Adipocyte (in vitro differentiated cells): ENCODE measurements at regions not wholly inside any gene's neighbourhood (a gene's known extent, or its start where the extent isn't known, plus 50 kb on each side); places are given as distances from the start of the nearest gene placed in this dataset.
"Not testable (repeated sequence)": the region's sequence is repeated elsewhere in the genome, so short reads cannot be mapped to it uniquely, and the experiment has no call there.

ENCODE experiments used
- DNase-seq: peaks from one replicate; pipeline ENCODE4 v3.0.0-alpha.2; 2015; ENCODE audit warnings: low read depth
- H3K27me3 ChIP-seq: replicated peaks from 2 replicates; pipeline ENCODE4 v1.7.0; 2013; ENCODE audit warnings: mild to moderate bottlenecking, low read length, moderate library complexity; ENCODE audit not compliant: control insufficient read depth, insufficient read depth
- H3K36me3 ChIP-seq: 2 replicates; pipeline ENCODE4 v1.7.0; 2013; ENCODE audit warnings: low read length, mild to moderate bottlenecking, moderate library complexity; ENCODE audit not compliant: control insufficient read depth, insufficient read depth, severe bottlenecking
- H3K4me1 ChIP-seq: 2 replicates; pipeline ENCODE4 v1.7.0; 2013; ENCODE audit warnings: mild to moderate bottlenecking, low read length, moderate library complexity; ENCODE audit not compliant: control insufficient read depth, insufficient read depth
- H3K4me3 ChIP-seq: 2 replicates; pipeline ENCODE4 v1.7.0; 2013; ENCODE audit warnings: mild to moderate bottlenecking, low read length, moderate library complexity
- H3K9ac ChIP-seq: 2 replicates; pipeline ENCODE4 v1.7.0; 2013; ENCODE audit warnings: mild to moderate bottlenecking, low read length, moderate library complexity
- H3K9me3 ChIP-seq: 2 replicates; pipeline ENCODE4 v1.7.0; 2013; ENCODE audit warnings: mild to moderate bottlenecking, low read length, moderate library complexity; ENCODE audit not compliant: control insufficient read depth

DNA sequence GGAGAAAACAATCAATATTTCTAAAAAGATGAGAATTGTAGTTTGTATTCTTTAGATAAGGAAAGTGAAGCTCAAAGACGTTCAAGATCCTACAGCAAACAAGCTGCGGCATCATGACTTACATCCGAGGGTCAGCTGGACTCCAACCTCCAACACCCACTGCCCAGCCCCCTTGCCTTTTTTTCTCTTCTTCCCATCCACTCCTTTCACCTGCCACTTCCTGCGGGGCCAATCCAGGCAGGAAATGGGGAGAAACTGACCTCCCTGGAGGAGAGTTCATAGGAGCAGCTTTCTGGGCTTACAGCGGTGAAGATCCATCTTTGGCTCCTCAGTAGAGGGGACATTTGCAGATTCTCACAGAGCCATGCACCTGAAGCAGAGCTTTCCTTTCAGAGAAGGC lies 361.5 kb downstream of the PTPRU start:
- peaks cover 3% of the 10 kb centered on the region for H3K9me3 ChIP-seq
- DNase-seq: no peak
- peaks cover 25% of the 10 kb centered on the region for H3K27me3 ChIP-seq
- no peaks in the 10 kb centered on the region for H3K36me3 ChIP-seq
- no peaks in the 10 kb centered on the region for H3K4me1 ChIP-seq
- H3K4me3 ChIP-seq: no peak overlapping the region
- H3K9ac ChIP-seq: no peak overlapping the region

DNA sequence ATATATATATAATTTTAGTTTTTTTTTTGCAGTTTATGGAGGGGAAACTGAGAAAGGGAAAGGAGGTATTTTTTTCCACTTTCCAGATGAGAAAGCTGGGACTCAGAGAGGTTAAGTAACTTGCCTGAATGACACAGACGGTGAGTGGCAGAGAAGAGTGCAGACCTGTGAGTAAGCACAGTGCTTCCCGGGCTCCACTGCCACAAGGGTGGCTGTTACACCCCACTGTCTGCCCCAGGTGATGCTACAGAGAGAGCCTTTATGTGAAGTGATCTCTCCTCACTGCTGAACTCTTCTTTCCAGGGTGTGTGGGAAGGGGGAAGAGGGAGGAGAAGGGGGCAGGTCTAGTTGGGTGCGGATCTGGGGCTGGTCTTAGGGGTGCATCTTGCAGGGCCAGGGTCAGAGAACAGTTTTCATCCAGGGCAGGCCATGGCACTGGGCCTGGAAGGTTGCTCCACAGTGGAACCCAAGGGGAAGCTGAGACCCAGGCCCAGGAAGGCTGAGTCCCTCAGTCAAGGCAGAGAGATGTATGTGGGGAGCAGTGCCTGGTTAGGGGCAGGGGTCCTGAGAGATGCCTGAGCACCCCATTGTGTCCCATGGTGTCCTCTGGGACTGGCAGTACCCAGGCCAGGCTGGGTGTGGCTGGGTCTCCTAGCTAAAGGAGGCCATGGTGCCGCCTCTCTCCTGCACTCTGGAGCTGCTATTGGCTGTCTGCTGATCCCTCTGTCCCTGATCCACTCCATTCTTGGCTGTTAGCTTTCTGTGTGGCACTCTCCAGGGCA lies 357.5 kb downstream of the PTPRU start:
- H3K27me3 ChIP-seq: peaks cover 13% of the 10 kb centered on the region
- no peak for DNase-seq
- H3K9ac ChIP-seq: no peak overlapping the region
- H3K4me3 ChIP-seq: no peak overlapping the region
- H3K4me1 ChIP-seq: no peaks in the 10 kb centered on the region
- no peaks in the 10 kb centered on the region for H3K9me3 ChIP-seq
- no peaks in the 10 kb centered on the region for H3K36me3 ChIP-seq

DNA sequence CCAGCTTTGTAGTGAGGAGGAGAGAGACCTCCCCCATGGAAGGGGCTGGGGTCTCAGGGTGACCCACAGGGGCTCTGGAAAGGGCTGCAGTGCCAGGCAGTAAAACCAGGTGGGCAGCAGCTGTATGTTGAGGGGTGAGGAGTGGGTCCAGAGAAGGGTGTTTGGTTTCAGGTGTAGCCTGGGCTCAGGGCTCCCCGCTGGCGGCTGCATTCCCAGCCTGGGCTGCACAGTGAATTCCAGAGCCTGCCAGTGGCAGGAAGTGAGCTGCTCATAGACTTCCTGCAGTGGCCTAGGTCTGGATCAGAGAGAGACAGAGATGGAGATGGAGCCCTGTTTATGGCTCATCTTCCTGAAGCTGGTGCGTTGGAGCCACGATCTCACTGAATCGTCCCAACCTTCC lies 356.4 kb downstream of the PTPRU start:
- H3K9ac ChIP-seq: no peak overlapping the region
- H3K36me3 ChIP-seq: no peaks in the 10 kb centered on the region
- peaks cover 8% of the 10 kb centered on the region for H3K27me3 ChIP-seq
- H3K4me3 ChIP-seq: no peak overlapping the region
- DNase-seq: no peak
- no peaks in the 10 kb centered on the region for H3K4me1 ChIP-seq
- no peaks in the 10 kb centered on the region for H3K9me3 ChIP-seq

DNA sequence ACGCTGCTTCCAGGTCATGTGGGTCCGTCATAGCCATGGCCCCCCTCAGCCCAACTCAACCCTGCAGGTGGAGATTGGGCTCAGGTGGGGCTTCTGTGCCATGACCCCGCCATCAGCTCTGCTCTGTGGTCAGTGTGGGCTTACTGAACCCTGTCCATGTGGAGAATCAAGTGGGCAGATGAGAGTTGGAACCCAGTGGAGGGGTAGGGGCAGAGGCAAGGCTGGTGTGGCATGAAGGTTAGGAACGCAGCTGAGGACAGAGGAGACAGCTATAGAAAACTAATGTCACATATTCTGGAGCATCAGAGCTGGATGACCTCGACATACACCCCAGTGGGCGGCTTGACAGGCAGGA lies 355.9 kb downstream of the PTPRU start:
- Histone ChIP-seq H3K4me3 (no peak overlapping the region), H3K36me3 (no peaks in the 10 kb centered on the region), H3K4me1 (no peaks in the 10 kb centered on the region), H3K9me3 (no peaks in the 10 kb centered on the region), H3K27me3 (peaks cover 3% of the 10 kb centered on the region), H3K9ac (no peak overlapping the region)
- no peak for DNase-seq

DNA sequence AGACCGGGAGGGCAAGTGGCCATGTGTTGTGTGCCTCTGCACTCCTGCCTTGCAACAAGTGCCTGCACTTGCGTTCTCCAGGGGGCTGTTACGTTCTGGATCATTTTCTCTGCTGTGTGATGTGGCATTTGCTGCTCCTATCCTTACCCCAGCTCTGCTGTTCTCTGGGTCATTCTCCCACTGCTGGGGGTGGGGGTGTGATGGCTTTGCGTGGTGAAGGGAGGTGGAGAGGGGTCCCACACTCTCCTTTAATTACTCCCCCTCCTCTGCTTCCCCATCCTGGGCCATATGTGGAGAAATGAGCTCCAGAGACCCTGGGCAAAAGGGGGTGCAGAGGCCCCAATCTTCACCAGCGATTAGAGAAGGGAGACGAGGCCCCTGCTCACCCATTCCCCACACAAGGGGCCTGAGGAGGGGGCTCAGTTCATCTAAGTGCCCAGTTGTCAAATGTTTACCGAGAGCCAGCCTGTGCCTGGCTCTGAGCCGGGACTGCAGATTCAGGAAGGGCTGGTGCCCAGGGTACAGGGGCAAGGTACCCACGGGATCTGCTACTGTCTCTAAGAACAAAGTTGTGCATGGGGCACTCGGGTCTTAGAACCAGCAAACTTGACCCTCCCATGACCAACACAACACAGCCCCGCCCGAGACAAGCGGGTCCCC lies 355.4 kb downstream of the PTPRU start:
- no peaks in the 10 kb centered on the region for H3K4me1 ChIP-seq
- H3K4me3 ChIP-seq: no peak overlapping the region
- no peak overlapping the region for H3K9ac ChIP-seq
- no peaks in the 10 kb centered on the region for H3K36me3 ChIP-seq
- peaks cover 3% of the 10 kb centered on the region for H3K9me3 ChIP-seq
- H3K27me3 ChIP-seq: peaks cover 3% of the 10 kb centered on the region
- DNase-seq: no peak

DNA sequence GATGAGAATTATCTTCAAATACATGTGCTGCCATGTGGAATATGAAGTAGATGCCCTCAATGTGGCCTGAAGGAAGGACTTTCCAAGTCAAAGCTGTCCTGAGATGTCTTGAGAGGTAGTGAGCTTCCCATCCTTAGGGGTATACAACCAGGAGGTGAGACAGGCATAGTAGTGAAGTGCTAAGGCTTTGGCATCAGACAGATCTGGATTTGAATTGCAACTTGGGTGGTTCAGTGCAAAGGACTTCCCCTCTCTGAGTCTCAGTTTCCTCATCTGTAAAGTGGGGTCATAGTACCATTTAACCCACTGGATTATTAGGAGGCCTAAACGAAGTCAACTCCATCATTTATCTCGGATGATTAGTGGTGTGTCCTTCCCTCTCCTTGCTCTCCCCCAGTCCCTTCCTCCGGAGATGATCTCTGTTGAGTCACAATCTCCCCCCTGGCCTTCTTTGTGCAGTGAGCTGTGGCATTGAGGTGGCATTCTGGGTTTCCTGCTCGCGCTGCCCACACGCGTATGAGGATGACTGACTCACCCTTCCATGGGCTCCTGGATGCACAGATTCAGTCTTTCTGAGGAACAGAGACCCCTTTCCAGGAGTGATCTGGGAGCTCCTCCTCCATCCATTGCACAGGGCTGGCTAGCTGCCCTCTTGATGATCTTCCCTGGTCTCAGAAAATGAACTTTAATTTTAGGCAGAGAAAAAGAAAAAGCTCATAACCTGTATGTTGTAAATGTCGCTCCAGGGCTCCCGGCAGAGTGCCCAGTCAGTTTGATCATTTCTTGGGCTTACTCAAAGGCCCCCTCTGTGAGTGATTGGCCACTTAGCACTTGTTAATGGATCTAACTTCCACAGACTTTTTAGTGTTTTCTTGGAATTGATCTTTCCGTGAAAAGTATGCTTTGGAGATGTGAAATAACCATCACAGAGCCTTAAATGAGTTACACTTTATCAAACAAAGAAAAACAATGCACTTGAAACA lies 354.6 kb downstream of the PTPRU start:
- H3K36me3 ChIP-seq: no peaks in the 10 kb centered on the region
- H3K9me3 ChIP-seq: peaks cover 6% of the 10 kb centered on the region
- peaks cover 3% of the 10 kb centered on the region for H3K27me3 ChIP-seq
- DNase-seq: no peak
- H3K9ac ChIP-seq: no peak overlapping the region
- no peaks in the 10 kb centered on the region for H3K4me1 ChIP-seq
- H3K4me3 ChIP-seq: no peak overlapping the region

DNA sequence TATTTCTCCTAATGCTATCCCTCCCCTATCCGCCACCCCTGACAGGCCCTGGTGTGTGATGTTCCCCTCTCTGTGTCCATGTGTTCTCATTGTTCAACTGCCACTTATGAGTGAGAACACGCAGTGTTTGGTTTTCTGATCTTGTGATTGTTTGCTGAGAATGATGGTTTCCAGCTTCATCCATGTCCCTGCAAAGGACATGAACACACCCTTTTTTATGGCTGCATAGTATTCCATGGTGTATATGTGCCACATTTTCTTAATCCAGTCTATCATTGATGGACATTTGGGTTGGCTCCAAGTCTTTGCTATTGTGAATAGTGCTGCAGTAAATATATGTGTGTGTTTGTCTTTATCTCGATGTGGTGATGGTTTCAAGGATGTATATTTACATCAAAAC lies 353.4 kb downstream of the PTPRU start:
- H3K4me3 ChIP-seq, H3K36me3 ChIP-seq, DNase-seq, H3K9ac ChIP-seq, H3K4me1 ChIP-seq, H3K9me3 ChIP-seq, H3K27me3 ChIP-seq: not testable (repeated sequence)

DNA sequence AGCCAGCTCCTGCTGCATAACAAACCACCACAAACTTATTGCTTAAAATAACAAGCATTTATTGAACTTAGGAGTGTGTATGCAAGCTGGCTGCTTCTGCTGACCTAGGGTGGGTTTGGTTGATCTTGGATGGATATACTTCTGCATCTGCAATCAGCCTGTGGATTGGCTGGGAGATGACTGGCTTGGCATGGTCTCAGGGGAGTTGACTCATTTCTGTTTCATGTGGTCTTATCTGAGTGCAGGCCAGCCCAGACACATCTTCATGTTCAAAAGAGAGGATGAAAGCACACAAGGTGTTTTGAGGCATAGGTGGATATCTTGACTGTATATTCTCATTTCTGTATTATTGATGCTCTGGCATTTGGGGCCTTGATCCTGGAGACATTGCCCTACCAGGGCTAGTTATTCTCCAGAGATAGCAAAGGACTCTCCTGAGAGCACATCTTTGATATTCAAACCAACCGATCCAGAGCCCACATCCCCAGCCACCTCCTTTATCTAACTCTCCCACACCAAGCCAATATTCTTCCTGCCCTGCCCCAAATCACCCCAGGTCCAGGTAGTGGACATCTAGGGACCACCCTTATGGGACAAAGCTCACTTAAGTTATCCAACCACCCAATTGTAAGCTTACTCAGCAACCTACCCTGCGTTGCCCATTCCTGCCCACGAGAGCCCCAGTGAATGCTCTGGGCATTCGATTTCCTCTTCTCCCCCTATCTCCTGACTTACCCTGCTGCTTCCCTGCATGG lies 350.8 kb downstream of the PTPRU start:
- Histone ChIP-seq H3K9ac (no peak overlapping the region), H3K4me1 (peaks cover 4% of the 10 kb centered on the region), H3K9me3 (peaks cover 6% of the 10 kb centered on the region), H3K27me3 (peaks cover 5% of the 10 kb centered on the region), H3K4me3 (no peak overlapping the region), H3K36me3 (no peaks in the 10 kb centered on the region)
- no peak for DNase-seq

DNA sequence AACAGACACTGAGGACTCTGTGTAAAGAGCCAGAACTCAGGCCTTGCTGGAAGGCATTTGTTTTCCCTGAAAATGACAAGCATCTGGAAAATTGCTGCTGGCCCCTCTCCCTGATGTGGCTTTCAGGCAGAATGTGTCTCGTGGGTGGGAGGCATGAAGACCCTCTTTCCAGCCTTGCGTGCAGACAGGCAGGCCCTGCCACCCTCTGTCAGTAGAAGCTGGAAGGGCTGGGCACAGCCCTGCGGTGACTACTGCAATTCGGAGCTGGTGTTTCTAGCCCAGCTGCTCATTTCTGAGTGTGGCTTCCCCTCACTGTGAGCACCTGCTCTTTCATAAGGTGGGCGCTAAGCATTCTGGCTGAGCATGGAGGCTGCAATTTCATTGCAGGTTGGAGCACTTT lies 349.9 kb downstream of the PTPRU start:
- Histone ChIP-seq H3K9me3 (peaks cover 6% of the 10 kb centered on the region), H3K36me3 (no peaks in the 10 kb centered on the region), H3K4me1 (peaks cover 4% of the 10 kb centered on the region), H3K4me3 (no peak overlapping the region), H3K9ac (no peak overlapping the region), H3K27me3 (peaks cover 5% of the 10 kb centered on the region)
- DNase-seq: no peak

DNA sequence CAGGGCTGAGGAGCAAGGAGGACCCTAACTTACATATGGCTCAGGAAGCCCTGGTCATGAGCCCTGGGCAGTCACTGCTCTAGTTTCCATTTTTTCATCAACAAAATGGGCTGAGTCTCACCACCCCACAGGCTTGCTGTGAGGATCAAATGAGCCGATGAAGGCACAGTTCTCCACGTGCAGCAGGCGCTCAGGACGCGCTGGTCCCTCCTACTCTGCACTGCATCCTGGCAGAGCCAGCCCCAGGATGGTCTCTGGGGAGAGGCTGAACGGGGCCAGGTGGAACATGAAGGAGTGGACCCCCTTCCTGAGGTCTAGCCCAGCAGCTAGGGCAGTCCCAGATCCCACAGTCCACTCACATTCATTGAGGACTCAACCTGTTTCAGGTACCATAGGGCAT lies 349.3 kb downstream of the PTPRU start:
- peaks cover 4% of the 10 kb centered on the region for H3K4me1 ChIP-seq
- H3K9ac ChIP-seq: no peak overlapping the region
- peaks cover 6% of the 10 kb centered on the region for H3K9me3 ChIP-seq
- H3K36me3 ChIP-seq: no peaks in the 10 kb centered on the region
- H3K27me3 ChIP-seq: peaks cover 5% of the 10 kb centered on the region
- DNase-seq: no peak
- no peak overlapping the region for H3K4me3 ChIP-seq
